Coronary artery (tissue), 2 donors: ENCODE measurements at regions not wholly inside any gene's neighbourhood (a gene's known extent, or its start where the extent isn't known, plus 50 kb on each side); places are given as distances from the start of the nearest gene placed in this dataset.

Experiments
- DNase-seq: peaks from one replicate; pipeline ENCODE4 v3.0.0-alpha.2; 2017; ENCODE audit warnings: low spot score
- H3K27ac ChIP-seq, 2 donors: fragments of 200-600 bp; sonication (generic); one replicate each; pipeline ENCODE4 v1.5.1; 2016 to 2019
- H3K4me3 ChIP-seq: fragments of 200-600 bp; sonication (generic); 2 replicates; pipeline ENCODE4 v1.5.1; 2016; ENCODE audit warnings: mild to moderate bottlenecking, moderate library complexity
- TF ChIP-seq, protein P1 (sequence below): fragments of 200-600 bp; sonication (generic); IDR thresholded peaks from one replicate; pipeline ENCODE4 v1.5.1; 2019; ENCODE audit warnings: antibody characterized with exemption

DNA sequence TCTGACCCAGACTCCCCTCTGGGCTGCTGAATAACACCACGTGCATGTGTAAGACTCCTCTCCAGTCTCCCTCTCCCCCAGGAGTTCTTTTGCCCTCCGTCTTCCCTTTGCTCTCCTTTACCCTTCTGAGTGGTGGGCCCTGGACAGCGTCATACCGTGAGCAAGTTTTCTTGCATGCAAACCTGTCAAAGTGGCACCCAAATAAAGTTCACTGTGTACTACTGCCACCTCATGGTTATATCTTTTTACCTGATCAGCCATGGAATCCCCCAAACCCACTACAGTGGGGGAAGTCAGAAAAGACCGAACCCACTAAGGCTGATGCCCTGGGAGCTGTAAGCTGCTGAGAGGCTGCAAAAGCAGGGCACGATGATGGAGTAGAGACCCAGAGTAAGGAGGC is 131.1 kb upstream of the VRK1 start:
- Histone ChIP-seq H3K4me3 (no peak overlapping the region), H3K27ac (no peak overlapping the region)
- no peak for DNase-seq
- TF ChIP-seq, protein P1, sequence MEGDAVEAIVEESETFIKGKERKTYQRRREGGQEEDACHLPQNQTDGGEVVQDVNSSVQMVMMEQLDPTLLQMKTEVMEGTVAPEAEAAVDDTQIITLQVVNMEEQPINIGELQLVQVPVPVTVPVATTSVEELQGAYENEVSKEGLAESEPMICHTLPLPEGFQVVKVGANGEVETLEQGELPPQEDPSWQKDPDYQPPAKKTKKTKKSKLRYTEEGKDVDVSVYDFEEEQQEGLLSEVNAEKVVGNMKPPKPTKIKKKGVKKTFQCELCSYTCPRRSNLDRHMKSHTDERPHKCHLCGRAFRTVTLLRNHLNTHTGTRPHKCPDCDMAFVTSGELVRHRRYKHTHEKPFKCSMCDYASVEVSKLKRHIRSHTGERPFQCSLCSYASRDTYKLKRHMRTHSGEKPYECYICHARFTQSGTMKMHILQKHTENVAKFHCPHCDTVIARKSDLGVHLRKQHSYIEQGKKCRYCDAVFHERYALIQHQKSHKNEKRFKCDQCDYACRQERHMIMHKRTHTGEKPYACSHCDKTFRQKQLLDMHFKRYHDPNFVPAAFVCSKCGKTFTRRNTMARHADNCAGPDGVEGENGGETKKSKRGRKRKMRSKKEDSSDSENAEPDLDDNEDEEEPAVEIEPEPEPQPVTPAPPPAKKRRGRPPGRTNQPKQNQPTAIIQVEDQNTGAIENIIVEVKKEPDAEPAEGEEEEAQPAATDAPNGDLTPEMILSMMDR: no peak

DNA sequence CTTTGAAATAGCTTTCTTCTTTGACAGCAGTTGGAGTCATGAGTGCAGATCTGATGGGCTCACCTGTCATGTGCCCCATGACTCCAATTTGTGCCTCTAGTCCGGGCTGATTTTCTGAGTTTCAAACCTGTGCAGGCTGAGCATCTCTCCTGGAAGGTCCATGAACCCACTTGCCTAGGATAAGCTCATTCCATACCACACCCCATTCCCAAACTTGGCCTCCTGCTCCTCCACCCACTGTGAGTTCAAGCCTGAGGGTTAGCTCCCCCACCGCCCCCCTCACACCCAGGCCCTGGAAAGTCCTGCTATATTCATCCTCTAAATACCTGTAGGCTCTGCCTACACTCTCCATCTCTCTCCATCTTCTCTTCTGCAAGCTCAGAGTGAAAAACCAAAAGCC is 126.8 kb upstream of the VRK1 start:
- TF ChIP-seq, protein P1: no peak
- DNase-seq: no peak
- H3K27ac ChIP-seq: no peak overlapping the region

DNA sequence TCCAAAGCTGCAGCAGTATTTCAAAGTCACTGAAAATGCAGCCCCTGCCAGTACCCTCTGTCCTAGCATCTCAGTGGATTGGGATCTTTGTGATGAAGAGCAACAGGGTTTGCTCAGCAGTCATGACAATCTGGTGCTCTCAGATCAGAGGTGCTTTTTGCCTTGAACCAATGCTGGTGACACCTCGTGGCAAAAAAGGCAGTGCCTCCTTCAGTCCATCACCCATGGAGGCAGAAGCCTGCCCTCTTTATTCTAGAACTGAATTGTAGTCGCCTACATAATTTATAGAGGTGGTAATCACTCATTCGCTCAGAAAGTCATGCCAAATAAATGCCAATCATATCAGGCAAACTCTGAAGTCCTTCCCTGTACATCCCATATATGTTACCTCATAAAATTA is 126.0 kb upstream of the VRK1 start:
- no peak for DNase-seq
- TF ChIP-seq, protein P1: no peak
- Histone ChIP-seq H3K4me3 (no peak overlapping the region), H3K27ac (no peak overlapping the region)

More for the DNA sequence above, 126.8 kb upstream of the VRK1 start:
- H3K4me3 ChIP-seq: no peak overlapping the region

DNA sequence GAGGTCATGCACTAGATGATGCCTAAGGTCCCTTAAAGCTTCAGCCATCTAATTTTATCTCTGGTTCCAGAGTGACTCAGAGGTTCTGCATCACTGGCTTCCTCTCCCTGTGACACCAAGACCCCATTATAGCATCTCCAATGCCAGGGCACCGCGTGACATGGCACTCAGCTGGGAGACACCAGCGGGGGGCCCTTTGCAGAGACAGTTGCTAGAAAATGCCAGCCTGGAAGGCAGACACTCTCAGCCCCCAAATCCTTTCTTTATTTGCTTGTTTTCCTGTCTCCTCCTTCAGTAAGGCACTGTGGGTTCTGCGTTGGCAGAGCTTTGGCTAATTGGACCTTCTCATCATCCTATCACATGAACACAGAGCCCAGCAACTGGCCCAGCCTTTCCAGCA is 123.5 kb upstream of the VRK1 start:
- DNase-seq: no peak
- Histone ChIP-seq H3K4me3 (no peak overlapping the region), H3K27ac (no peak overlapping the region)
- TF ChIP-seq, protein P1: no peak

DNA sequence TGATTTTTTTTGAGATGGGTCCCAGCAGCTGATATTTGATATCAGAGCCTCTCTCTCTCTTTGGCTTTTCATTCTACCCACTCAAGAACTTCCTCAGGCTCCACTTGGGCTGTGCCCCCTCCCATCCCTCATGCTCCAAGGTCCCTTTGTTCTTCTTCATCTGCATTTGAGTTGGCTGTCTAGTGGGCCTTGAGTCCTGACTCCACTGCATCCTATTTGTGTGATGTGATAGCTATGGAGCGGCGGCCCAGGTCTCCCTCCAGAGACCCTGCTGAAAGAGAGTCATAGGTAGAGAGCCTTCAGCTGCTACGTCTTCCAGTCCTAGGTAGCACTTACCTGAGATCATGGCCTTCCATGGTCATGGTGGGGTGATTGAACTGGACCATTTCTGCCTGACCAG is 123.1 kb upstream of the VRK1 start:
- TF ChIP-seq, protein P1: no peak
- DNase-seq: no peak
- Histone ChIP-seq H3K27ac (no peak overlapping the region), H3K4me3 (no peak overlapping the region)

DNA sequence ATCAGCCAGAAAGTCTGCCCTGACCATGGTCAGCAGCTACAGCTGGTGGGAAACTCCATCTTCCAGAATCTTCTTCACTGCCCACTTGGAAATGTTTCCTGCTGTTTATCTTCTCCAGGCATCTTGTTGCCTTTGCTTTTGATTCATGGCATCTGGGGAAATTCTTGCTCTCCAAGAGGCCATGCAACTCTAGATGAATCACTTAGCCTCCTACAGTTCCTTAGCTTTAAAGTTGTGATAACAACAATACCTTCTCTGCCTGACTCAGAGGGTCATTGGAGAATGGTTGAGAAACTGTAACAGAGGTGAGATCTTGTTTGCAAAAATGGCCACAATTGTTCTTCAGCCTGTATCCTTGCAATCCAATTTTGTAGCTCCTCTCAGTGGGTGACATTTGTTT is 121.0 kb upstream of the VRK1 start:
- Histone ChIP-seq H3K27ac (no peak overlapping the region), H3K4me3 (no peak overlapping the region)
- DNase-seq: no peak
- TF ChIP-seq, protein P1: no peak

DNA sequence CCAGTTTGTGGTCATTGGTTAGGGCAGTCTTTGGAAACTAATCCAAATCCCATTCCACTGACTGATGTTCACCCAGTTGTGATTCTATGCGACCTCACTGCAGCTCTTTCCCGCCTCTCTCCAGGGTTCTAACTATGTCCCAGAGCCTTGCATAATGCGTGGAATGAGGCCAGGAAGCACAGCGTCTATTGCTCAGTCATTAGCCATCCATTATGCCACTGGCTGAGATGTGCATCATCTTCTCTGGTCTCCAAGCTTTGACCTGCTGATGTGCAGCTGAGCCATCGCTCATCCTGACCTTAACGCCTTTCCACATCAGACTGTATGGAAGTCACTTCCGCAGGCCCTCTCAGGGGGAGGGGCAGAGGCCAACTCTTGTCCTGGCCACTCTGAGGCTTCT is 115.4 kb upstream of the VRK1 start:
- no peak overlapping the region for H3K4me3 ChIP-seq
- no peak for DNase-seq

More for the DNA sequence above, 115.4 kb upstream of the VRK1 start:
- no peak overlapping the region for H3K27ac ChIP-seq
- TF ChIP-seq, protein P1: no peak
